GM23338 (cell line): ENCODE measurements at regions not wholly inside any gene's neighbourhood (a gene's known extent, or its start where the extent isn't known, plus 50 kb on each side); places are given as distances from the start of the nearest gene placed in this dataset.

Experiments used
- ATAC-seq: fragments of 200-7000 bp; cut with Tn5 transposase; 3 replicates; pipeline ENCODE4 v1.9.1; 2020
- DNase-seq: peaks from one replicate; pipeline ENCODE4 v3.0.0-alpha.2; 2015; ENCODE audit warnings: low spot score
- H2AFZ ChIP-seq: fragments of 200-600 bp; sonication (generic); 2 replicates; pipeline ENCODE4 v1.8.0; 2016; ENCODE audit warnings: antibody characterized with exemption, mild to moderate bottlenecking, moderate library complexity
- H3F3A ChIP-seq: fragments of 200-600 bp; sonication (generic); replicated peaks from 2 replicates; pipeline ENCODE4 v1.8.0; 2017; ENCODE audit warnings: antibody characterized with exemption, mixed run types, low read depth
- H3K27ac ChIP-seq: fragments of 200-600 bp; sonication (generic); 2 replicates; pipeline ENCODE4 v1.6.1; 2016; ENCODE audit warnings: low read depth
- H3K27me3 ChIP-seq: fragments of 200-600 bp; sonication (generic); 2 replicates; pipeline ENCODE4 v1.8.0; 2016; ENCODE audit warnings: mild to moderate bottlenecking, mixed run types, moderate library complexity; ENCODE audit not compliant: insufficient read depth
- H3K36me3 ChIP-seq: fragments of 200-600 bp; sonication (generic); 2 replicates; pipeline ENCODE4 v1.8.0; 2016; ENCODE audit warnings: mild to moderate bottlenecking; ENCODE audit not compliant: insufficient read depth
- H3K4me1 ChIP-seq: fragments of 200-600 bp; sonication (generic); 2 replicates; pipeline ENCODE4 v1.8.0; 2016; ENCODE audit warnings: mild to moderate bottlenecking, moderate library complexity; ENCODE audit not compliant: insufficient read depth
- H3K4me2 ChIP-seq: fragments of 200-600 bp; sonication (generic); 2 replicates; pipeline ENCODE4 v1.7.1; 2017; ENCODE audit warnings: mixed run types
- H3K4me3 ChIP-seq: fragments of 200-600 bp; sonication (generic); 2 replicates; pipeline ENCODE4 v1.6.1; 2016; ENCODE audit warnings: mixed run types
- H3K79me2 ChIP-seq: fragments of 200-600 bp; sonication (generic); replicated peaks from 2 replicates; pipeline ENCODE4 v1.8.0; 2017; ENCODE audit warnings: mild to moderate bottlenecking; ENCODE audit not compliant: insufficient read depth
- H3K9me2 ChIP-seq: fragments of 200-600 bp; sonication (generic); 2 replicates; pipeline ENCODE4 v1.8.0; 2017; ENCODE audit not compliant: insufficient read depth
- H4K20me1 ChIP-seq: fragments of 200-600 bp; sonication (generic); replicated peaks from 2 replicates; pipeline ENCODE4 v1.8.0; 2017; ENCODE audit warnings: mild to moderate bottlenecking; ENCODE audit not compliant: insufficient read depth
- H3K27ac Mint-ChIP-seq: 2 replicates; pipeline ENCODE4 v1.8.0; 2020; ENCODE audit warnings: inconsistent platforms, mild to moderate bottlenecking, moderate library complexity, mixed read lengths
- H3K27me3 Mint-ChIP-seq: 3 replicates; pipeline ENCODE4 v1.8.0; 2022; ENCODE audit warnings: low read depth, mild to moderate bottlenecking, moderate library complexity, mixed read lengths, inconsistent platforms; ENCODE audit not compliant: insufficient read depth, poor library complexity
- H3K36me3 Mint-ChIP-seq: 3 replicates; pipeline ENCODE4 v1.8.0; 2021; ENCODE audit warnings: low read depth, mild to moderate bottlenecking, inconsistent platforms, moderate library complexity, mixed read lengths
- H3K4me1 Mint-ChIP-seq: 3 replicates; pipeline ENCODE4 v1.8.0; 2020; ENCODE audit warnings: mild to moderate bottlenecking, inconsistent platforms, mixed read lengths
- H3K4me3 Mint-ChIP-seq: 3 replicates; pipeline ENCODE4 v1.8.0; 2021; ENCODE audit warnings: moderate library complexity, mild to moderate bottlenecking, inconsistent platforms, mixed read lengths
- H3K9me3 Mint-ChIP-seq: 3 replicates; pipeline ENCODE4 v1.8.0; 2020; ENCODE audit warnings: moderate library complexity, mild to moderate bottlenecking, inconsistent platforms, mixed read lengths
- CREB1 ChIP-seq: fragments of 250-450 bp; sonication (Bioruptor Pico); IDR thresholded peaks from 2 replicates; pipeline ENCODE4 v1.5.0; 2020; ENCODE audit warnings: low read depth, mild to moderate bottlenecking, moderate library complexity
- EZH2 ChIP-seq: fragments of 200-600 bp; sonication (generic); IDR thresholded peaks from one replicate; pipeline ENCODE4 v1.8.0; 2017; ENCODE audit warnings: antibody characterized with exemption, mild to moderate bottlenecking, low read depth; ENCODE audit not compliant: unreplicated experiment
- JUNB ChIP-seq: IDR thresholded peaks from one replicate; pipeline ENCODE4 v1.6.1; 2016; ENCODE audit warnings: antibody characterized with exemption; ENCODE audit not compliant: unreplicated experiment
- NANOG ChIP-seq: IDR thresholded peaks from 2 replicates; pipeline ENCODE4 v1.6.1; 2016; ENCODE audit warnings: antibody characterized with exemption, borderline replicate concordance
- POLR2AphosphoS5 ChIP-seq: IDR thresholded peaks from 2 replicates; pipeline ENCODE4 v1.6.1; 2016; ENCODE audit warnings: antibody characterized with exemption, low read depth
- STAT1 ChIP-seq: IDR thresholded peaks from one replicate; pipeline ENCODE4 v1.6.1; 2016; ENCODE audit warnings: antibody characterized with exemption; ENCODE audit not compliant: unreplicated experiment
- TF ChIP-seq, protein P1 (sequence below), 2 experiments: fragments of 200-600 bp in 1 of 2; sonication (generic) in 1 of 2; conservative IDR thresholded peaks; 2 replicates each; pipeline versions ENCODE4 v1.5.1 to v1.6.1; 2016 to 2017; ENCODE audit warnings: antibody characterized with exemption in 2 of 2, low read depth in 2 of 2, mild to moderate bottlenecking in 2 of 2, moderate library complexity in 1 of 2
- TF ChIP-seq, protein P2 (sequence below): IDR thresholded peaks from one replicate; pipeline ENCODE4 v1.6.1; 2018; ENCODE audit warnings: antibody characterized with exemption; ENCODE audit not compliant: unreplicated experiment
- TF ChIP-seq, protein P3 (sequence below): IDR thresholded peaks from 2 replicates; pipeline ENCODE4 v1.6.1; 2016; ENCODE audit warnings: antibody characterized with exemption

DNA sequence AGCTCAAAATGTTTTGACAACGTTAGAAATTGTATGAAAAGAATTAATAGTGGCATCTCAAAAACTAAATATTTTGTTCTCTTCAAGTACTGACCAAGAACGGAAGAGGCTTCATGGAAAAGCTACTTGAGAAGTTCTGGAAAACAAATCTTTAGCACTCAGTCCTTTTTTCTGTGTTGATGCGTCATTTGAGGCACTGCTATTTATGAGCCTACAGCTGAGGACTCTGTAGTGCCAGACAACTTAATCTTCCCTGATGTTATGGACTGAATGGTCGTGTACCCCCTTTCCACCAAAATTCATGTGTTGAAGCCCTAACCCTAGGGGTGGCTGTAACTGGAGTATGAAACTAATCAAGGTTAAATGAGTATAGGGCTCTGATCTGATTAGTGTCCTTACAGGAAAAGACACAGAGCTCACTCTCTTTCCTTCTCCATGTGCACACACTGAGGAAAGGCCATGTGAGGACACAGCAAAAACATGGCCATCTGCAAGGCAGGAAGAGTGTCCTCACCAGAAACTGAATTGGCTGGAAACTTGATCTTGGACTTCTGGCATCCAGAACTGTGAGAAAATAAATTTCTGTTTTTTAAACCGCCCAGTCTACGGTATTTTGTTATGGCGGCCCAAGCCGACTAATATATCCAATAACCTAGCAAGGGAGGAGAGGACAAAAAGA is 337.0 kb upstream of the CLEC14A start (continued):
- TF ChIP-seq JUNB, result no peak
- TF ChIP-seq, protein P1, sequence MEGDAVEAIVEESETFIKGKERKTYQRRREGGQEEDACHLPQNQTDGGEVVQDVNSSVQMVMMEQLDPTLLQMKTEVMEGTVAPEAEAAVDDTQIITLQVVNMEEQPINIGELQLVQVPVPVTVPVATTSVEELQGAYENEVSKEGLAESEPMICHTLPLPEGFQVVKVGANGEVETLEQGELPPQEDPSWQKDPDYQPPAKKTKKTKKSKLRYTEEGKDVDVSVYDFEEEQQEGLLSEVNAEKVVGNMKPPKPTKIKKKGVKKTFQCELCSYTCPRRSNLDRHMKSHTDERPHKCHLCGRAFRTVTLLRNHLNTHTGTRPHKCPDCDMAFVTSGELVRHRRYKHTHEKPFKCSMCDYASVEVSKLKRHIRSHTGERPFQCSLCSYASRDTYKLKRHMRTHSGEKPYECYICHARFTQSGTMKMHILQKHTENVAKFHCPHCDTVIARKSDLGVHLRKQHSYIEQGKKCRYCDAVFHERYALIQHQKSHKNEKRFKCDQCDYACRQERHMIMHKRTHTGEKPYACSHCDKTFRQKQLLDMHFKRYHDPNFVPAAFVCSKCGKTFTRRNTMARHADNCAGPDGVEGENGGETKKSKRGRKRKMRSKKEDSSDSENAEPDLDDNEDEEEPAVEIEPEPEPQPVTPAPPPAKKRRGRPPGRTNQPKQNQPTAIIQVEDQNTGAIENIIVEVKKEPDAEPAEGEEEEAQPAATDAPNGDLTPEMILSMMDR (conservative IDR thresholded peaks at IDR 0.05; ENCODE audit: low read depth in 2 of 2), result no peak
- TF ChIP-seq POLR2AphosphoS5, result no peak
- TF ChIP-seq, protein P2, sequence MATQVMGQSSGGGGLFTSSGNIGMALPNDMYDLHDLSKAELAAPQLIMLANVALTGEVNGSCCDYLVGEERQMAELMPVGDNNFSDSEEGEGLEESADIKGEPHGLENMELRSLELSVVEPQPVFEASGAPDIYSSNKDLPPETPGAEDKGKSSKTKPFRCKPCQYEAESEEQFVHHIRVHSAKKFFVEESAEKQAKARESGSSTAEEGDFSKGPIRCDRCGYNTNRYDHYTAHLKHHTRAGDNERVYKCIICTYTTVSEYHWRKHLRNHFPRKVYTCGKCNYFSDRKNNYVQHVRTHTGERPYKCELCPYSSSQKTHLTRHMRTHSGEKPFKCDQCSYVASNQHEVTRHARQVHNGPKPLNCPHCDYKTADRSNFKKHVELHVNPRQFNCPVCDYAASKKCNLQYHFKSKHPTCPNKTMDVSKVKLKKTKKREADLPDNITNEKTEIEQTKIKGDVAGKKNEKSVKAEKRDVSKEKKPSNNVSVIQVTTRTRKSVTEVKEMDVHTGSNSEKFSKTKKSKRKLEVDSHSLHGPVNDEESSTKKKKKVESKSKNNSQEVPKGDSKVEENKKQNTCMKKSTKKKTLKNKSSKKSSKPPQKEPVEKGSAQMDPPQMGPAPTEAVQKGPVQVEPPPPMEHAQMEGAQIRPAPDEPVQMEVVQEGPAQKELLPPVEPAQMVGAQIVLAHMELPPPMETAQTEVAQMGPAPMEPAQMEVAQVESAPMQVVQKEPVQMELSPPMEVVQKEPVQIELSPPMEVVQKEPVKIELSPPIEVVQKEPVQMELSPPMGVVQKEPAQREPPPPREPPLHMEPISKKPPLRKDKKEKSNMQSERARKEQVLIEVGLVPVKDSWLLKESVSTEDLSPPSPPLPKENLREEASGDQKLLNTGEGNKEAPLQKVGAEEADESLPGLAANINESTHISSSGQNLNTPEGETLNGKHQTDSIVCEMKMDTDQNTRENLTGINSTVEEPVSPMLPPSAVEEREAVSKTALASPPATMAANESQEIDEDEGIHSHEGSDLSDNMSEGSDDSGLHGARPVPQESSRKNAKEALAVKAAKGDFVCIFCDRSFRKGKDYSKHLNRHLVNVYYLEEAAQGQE, result no peak
- TF ChIP-seq, protein P3, sequence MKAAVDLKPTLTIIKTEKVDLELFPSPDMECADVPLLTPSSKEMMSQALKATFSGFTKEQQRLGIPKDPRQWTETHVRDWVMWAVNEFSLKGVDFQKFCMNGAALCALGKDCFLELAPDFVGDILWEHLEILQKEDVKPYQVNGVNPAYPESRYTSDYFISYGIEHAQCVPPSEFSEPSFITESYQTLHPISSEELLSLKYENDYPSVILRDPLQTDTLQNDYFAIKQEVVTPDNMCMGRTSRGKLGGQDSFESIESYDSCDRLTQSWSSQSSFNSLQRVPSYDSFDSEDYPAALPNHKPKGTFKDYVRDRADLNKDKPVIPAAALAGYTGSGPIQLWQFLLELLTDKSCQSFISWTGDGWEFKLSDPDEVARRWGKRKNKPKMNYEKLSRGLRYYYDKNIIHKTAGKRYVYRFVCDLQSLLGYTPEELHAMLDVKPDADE, result no peak
- no peak for TF ChIP-seq CREB1
- no peak for TF ChIP-seq NANOG

DNA sequence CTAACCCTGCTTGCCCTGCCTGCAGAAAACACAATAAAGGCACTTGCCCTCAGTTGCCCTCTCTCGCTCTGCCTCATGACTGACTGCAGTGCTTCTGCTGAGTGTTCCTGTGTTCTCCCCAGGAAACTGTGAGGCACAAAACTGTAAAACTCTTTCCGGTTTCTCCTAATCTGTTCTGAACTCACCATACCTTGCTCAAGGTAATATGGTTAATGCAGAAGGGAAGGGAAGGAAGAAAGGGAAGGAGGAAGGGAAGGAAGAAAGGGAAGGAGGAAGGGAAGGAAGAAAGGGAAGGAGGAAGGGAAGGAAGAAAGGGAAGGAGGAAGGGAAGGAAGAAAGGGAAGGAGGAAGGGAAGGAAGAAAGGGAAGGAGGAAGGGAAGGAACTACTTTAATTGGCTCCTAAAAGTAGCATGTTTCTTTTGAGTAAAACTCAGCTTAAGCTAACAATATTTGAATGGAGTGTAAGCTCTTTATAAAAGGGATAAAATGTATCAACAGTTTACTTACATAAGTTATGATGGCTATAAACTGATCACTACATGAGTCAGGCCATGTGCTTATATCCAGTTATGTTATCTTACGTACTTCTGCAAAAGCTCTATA is 334.0 kb upstream of the CLEC14A start:
- Mint-ChIP-seq H3K36me3 (no peaks in the 10 kb centered on the region), H3K27ac (no peak overlapping the region), H3K27me3 (peaks cover 5% of the 10 kb centered on the region), H3K4me1 (no peaks in the 10 kb centered on the region), H3K4me3 (no peak overlapping the region), H3K9me3 (peaks cover 3% of the 10 kb centered on the region; the same call in 2 of the 3 replicates)
- no peaks in the 10 kb centered on the region for H3F3A ChIP-seq
- no peaks in the 10 kb centered on the region for H3K4me1 ChIP-seq
- H3K79me2 ChIP-seq, result no peaks in the 10 kb centered on the region
- DNase-seq (no peak), ATAC-seq (no peak)
- no peaks in the 10 kb centered on the region for H3K36me3 ChIP-seq
- H3K27ac ChIP-seq, result no peak overlapping the region
- H3K4me2 ChIP-seq, result no peak overlapping the region
- H3K4me3 ChIP-seq, result no peak overlapping the region
- H2AFZ ChIP-seq, result no peak overlapping the region
- TF ChIP-seq POLR2AphosphoS5 (no peak), CREB1 (no peak), STAT1 (no peak), EZH2 (no peak)
- TF ChIP-seq, protein P1 (conservative IDR thresholded peaks at IDR 0.05; ENCODE audit: low read depth in 2 of 2), result no peak
- TF ChIP-seq, protein P3, result no peak
- TF ChIP-seq, protein P2, result no peak
- peaks cover 10% of the 10 kb centered on the region; the same call in 1 of the 2 replicates for H3K9me2 ChIP-seq
- H4K20me1 ChIP-seq, result no peaks in the 10 kb centered on the region
- no peaks in the 10 kb centered on the region for H3K27me3 ChIP-seq
